GM12873 (cell line): ENCODE measurements at regions not wholly inside any gene's neighbourhood (a gene's known extent, or its start where the extent isn't known, plus 50 kb on each side); places are given as distances from the start of the nearest gene placed in this dataset.

Source experiments
- CTCF ChIP-seq: IDR thresholded peaks from 2 replicates; pipeline ENCODE4 v1.5.1; 2012; ENCODE audit warnings: low read depth, mild to moderate bottlenecking, moderate library complexity, low read length, control low read depth; ENCODE audit not compliant: insufficient read depth; ENCODE audit errors: missing control alignments

- TF ChIP-seq CTCF, result no peak
These were observed 625.7 kb upstream of the PTCHD4 start for GRCh38 chr6:48736501-48737206.

- TF ChIP-seq CTCF, result no peak
These were observed 624.8 kb upstream of the PTCHD4 start for GRCh38 chr6:48735846-48736245.

GRCh38 chr6:48733581-48733980 is 622.6 kb upstream of the PTCHD4 start:
- TF ChIP-seq CTCF, result no peak

GRCh38 chr6:48714699-48715098 is 603.7 kb upstream of the PTCHD4 start:
- TF ChIP-seq CTCF, result no peak

- no peak for TF ChIP-seq CTCF
These were observed 603.3 kb upstream of the PTCHD4 start for GRCh38 chr6:48714250-48714649.

- no peak for TF ChIP-seq CTCF
These were observed 602.6 kb upstream of the PTCHD4 start for GRCh38 chr6:48713612-48714011.

GRCh38 chr6:48706310-48706709 is 595.3 kb upstream of the PTCHD4 start:
- no peak for TF ChIP-seq CTCF
